ENCODE measurements at regions not wholly inside any gene's neighbourhood (a gene's known extent, or its start where the extent isn't known, plus 50 kb on each side); places are given as distances from the start of the nearest gene placed in this dataset.
"Not testable (repeated sequence)": the region's sequence is repeated elsewhere in the genome, so short reads cannot be mapped to it uniquely, and the experiment has no call there.

DNA sequence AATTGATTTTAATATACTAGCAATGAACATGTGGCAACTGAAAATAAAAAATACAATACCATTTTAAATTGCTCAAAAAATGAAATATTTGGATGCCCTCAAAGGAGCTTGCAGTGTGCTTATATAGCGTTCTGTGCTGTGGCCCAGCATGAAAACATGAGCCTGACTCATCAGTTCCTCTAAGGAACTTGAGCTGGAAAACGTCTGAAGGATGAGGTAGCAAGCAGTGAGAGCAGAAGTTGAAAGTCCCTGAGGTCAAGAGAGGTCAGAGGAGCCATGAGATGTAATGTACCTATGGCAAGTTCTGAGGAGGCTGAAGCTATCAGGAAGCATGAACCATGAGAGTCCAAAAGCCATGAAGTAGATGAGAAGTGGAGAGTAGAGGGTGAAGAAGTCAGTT, 59.7 kb downstream of the HMGB3 start:
- DNase-seq (ENCODE audit: low read depth): no peak

DNA sequence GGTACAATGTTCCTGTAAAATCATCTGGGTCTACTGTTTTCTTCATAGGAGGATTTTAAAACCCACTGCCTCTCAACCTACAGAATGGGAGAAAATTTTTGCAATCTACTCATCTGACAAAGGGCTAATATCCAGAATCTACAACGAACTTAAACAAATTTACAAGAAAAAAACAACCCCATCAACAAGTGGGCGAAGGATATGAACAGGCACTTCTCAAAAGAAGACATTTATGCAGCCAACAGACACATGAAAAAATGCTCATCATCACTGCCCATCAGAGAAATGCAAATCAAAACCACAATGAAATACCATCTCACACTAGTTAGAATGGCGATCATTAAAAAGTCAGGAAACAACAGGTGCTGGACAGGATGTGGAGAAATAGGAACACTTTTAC, 83.2 kb downstream of the HMGB3 start:
- DNase-seq (ENCODE audit: low read depth): not testable (repeated sequence)

DNA sequence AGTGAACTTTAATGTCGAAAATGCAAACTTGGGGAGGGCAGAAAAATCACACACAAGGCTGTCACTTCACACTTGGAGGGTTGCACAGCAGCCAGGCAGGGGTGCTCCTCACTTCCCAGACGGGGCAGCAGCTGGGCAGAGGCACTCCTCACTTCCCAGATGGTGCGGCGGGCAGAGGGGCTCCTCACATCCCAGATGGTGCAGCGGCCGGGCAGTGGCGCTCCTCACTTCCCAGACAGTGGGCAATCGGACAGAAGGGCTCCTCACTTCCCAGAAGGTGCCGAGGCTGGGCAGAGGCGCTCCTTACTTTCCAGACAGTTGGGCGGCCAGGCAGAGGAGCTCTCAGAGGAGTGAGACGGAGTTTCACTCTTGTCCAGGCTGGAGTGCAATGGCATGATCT, 90.6 kb downstream of the HMGB3 start:
- no peak for DNase-seq (ENCODE audit: low read depth)

DNA sequence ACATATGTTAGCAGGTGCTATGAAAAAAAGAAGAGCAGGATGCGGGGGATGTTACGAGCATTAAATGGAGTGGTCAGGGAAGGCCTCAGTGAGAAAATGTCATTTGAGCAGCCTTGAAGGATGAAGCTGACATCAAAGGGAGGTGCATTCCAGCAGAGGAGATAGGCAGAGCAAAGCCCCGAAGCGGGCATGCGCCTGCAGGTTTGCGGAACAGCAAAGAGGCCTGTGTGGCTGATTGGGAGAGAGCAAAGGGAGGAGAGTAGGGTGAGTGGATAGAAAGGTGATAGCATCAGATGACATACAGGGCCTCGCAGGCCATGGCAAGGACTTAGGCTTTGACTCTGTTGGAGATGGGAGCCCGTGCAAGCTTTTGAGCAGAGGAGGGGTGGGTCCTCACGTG, 95.4 kb upstream of the GPR50 start:
- DNase-seq (ENCODE audit: low read depth): no peak

DNA sequence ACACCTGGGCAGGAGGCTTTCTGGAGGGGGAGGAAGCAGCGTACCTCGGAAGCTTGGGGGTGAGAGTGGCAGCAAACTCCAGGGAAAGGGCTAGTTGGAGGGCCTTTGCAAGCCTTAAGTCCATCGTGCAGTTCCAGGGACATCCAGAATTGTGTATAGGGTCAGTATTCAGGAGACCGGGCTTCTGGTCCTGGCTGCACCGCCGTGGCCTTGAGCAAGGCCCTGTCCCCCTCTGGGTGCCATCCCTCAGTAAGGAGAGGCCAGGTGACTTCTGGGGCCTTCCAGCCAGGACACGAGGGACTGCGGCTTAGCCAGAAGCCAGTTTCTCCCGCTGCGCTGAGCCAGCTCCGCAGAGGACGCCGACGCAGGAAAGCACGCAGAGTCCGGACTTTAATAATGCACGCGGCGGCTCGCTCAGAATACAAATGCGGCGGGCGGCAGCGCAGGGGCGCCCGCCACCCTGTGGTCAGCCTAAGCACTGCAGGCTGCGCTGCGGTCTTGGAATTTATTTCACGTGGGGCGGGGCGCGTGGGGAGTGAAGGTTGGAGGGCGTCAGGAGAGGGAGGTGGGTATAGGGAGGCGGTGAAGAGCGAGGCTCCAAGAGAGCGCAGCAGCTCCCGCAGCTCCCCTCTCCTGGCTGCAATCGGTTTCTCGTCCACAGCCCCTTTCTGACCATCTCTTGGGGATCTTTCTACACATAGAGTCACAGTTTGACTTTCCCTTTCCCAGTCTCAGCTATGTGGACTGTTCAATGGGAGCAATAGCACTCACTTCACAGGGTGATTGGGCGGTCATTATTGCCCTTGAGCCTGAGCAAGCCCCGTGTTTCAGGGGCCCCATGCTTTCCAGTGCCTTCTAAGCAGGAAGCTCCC, 94.1 kb upstream of the GPR50 start:
- peak; percentile 15 for DNase-seq (ENCODE audit: low read depth)

DNA sequence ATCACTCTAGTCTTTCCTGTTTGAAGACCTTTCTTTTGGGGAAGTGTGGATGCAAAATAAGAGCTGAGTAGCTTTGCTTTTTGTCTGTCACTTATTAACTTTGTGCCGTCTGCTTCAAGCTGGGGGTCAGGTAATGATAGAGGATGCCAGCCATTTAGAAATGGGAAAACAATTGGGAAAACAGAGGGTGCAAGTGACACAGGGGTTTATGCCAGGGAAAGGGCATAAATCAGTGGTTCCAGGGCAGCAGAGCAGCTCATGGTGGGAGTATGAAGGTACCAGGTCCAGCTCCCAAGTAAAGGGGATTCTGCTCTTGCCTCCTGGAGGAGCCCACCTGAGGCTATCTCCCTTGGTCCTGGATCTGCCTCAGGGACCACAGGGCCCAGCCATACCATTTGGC, 91.9 kb upstream of the GPR50 start:
- no peak for DNase-seq (ENCODE audit: low read depth)

DNA sequence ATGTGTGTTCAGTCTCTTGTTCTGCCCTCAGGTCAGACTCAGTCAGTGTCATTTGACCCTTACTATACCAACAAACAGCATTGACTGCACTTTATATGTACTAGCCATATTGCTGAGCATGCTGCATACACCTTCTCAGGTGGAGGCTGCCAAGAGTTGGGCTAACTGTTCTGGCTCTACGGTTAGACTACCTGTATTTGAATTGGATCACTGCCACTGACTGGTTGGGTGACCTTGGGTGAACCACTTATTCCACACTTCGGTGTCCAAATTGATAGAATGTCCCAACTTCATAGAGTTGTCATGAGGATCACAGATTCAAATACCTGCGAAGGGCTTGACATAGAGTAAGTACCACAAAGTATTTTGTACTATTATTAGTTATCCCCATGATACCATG, 91.2 kb upstream of the GPR50 start:
- DNase-seq (ENCODE audit: low read depth): no peak

DNA sequence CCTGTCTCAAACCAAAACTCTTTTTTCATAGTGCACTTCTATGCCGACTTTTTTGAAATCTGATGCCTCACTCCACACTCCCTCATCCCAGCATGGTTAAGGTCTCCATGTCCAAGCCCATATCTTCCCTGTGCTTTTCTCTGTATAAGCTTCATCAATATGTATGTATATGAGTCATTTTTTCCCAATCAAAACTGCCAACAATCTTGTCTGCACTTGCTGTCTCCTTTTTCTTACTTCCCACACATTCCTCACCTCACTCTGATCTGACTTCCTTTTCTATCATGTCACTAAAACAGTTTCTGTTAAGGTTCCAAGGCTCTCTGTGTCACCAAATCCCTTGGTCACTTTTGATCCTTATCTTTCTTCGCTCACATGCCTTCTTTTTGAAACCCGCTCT, 88.2 kb upstream of the GPR50 start:
- no peak for DNase-seq (ENCODE audit: low read depth)

DNA sequence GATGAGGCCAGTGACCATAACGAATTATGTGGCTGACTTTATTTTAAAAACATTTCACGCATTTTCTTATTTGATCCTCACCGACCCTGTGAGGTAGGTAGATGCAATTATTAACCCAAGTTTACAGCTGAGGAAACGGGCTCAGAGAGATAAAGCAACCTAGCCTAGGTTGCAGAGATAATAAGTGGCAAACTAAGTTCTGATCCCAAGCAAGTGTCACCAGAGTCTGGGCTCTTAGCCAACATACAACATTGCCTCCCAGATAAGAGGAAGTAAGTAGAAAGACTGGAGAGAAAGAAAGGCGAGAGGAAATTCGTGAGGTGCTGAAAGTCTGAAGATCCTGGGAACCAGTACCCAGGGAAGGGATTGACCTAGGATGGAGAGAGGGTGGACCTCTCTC, 77.4 kb upstream of the GPR50 start:
- no peak for DNase-seq (ENCODE audit: low read depth)

DNA sequence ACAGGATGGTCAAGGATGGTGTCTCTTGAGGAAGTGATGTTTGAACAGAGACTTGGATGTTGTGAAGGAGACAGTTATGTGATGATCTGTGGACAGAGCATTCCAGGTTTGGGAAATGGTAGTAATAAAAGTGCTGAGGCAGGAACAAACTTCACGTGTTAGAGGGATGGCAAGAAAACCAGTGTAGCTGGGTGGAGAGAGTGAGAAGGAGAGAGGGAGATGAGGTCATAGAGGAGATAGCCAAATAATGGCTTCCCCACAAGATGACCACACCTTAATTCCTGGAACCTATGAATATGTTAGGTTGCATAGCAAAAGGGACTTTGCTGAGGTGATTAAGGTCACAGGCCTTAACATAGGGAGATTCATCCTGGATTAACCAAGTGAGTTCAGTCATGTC, 75.6 kb upstream of the GPR50 start:
- DNase-seq (ENCODE audit: low read depth): no peak

DNA sequence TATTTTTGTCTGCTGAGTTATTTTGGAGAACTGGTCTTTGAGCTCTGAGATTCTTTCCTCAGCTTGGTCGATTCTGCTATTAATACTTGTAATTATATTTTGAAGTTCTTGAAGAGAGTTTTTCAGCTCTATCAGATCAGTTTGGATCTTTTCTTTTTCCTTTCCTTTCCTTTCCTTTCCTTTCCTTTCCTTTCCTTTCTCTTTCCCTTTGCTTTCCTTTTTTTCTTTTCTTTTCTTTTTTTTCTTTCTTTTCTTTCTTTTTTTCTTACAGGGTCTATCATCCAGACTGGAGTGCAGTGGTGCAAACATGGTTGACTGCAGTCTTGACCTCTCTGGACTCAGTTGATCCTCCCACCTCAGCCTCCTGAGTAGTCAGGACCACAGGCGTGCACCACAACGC, 63.2 kb upstream of the GPR50 start:
- not testable (repeated sequence) for DNase-seq (ENCODE audit: low read depth)

Data from GM04504 (cell line).